ENCODE measurements at regions not wholly inside any gene's neighbourhood (a gene's known extent, or its start where the extent isn't known, plus 50 kb on each side); places are given as distances from the start of the nearest gene placed in this dataset.

- no peaks in the 10 kb centered on the region for H3K36me3 ChIP-seq (replicated peaks in 1 of 2; ENCODE audit: control insufficient read depth in 1 of 2, insufficient read depth in 2 of 2, low read length in 2 of 2)
- no peak overlapping the region for H3K4me2 ChIP-seq (ENCODE audit: low read depth, low read length)
- H3K4me3 ChIP-seq (replicated peaks in 1 of 3; ENCODE audit: insufficient read depth in 1 of 3, low read depth in 2 of 3, low read length in 3 of 3): no peak overlapping the region
- in situ Hi-C loops (cut with HindIII; ENCODE audit: extremely low pct_ligation_motif_present, low pct_unique_long_range_greater_than_20kb): no loop called here
- no peaks in the 10 kb centered on the region for H3K27me3 ChIP-seq (ENCODE audit: control insufficient read depth in 1 of 2, insufficient read depth in 2 of 2, low read length in 2 of 2)
- no peaks in the 10 kb centered on the region for H3K4me1 ChIP-seq (ENCODE audit: insufficient read depth, low read length)
- no peak for TF ChIP-seq NR3C1 (CRISPR knock-in tag; IDR thresholded peaks at IDR 0.05)
- no peak for TF ChIP-seq ZBTB7B (CRISPR knock-in tag; IDR thresholded peaks at IDR 0.05)
- no peak for TF ChIP-seq BRF2 (CRISPR knock-in tag; IDR thresholded peaks at IDR 0.05)
- TF ChIP-seq ZNF761 (CRISPR knock-in tag; conservative IDR thresholded peaks at IDR 0.05): no peak
- TF ChIP-seq ZNF263 (CRISPR knock-in tag; IDR thresholded peaks at IDR 0.05): no peak
- TF ChIP-seq ZBTB43 (CRISPR knock-in tag; conservative IDR thresholded peaks at IDR 0.05): no peak
- no peak for TF ChIP-seq YEATS2 (CRISPR knock-in tag; IDR thresholded peaks at IDR 0.05; ENCODE audit: borderline replicate concordance)
- TF ChIP-seq THRA (CRISPR knock-in tag; IDR thresholded peaks at IDR 0.05; ENCODE audit: borderline replicate concordance): no peak
- no peak for TF ChIP-seq SALL1 (CRISPR knock-in tag; IDR thresholded peaks at IDR 0.05)
- TF ChIP-seq ZNF180 (CRISPR knock-in tag; IDR thresholded peaks at IDR 0.05; ENCODE audit: borderline replicate concordance, low read depth): no peak
- no peak for TF ChIP-seq AHDC1 (CRISPR knock-in tag; IDR thresholded peaks at IDR 0.05; ENCODE audit: borderline replicate concordance)
- no peak for TF ChIP-seq TBX2 (CRISPR knock-in tag; IDR thresholded peaks at IDR 0.05; ENCODE audit: borderline replicate concordance)
- TF ChIP-seq MEIS2 (CRISPR knock-in tag; IDR thresholded peaks at IDR 0.05): no peak
- H3K27ac ChIP-seq (ENCODE audit: extremely low read length, insufficient read depth, low read length): no peak overlapping the region
- H3K79me2 ChIP-seq (ENCODE audit: insufficient read depth, low read length): no peaks in the 10 kb centered on the region
- peaks cover 64% of the 10 kb centered on the region for H3K9me3 ChIP-seq (ENCODE audit: low read length)
- H3K9ac ChIP-seq (ENCODE audit: insufficient read depth, low read depth, low read length): no peak overlapping the region
- CTCF ChIA-PET (ENCODE audit: low intra/inter-chr PET ratio, low total read pairs): no interaction called here
- H4K20me1 ChIP-seq (ENCODE audit: insufficient read depth, low read length): no peaks in the 10 kb centered on the region
- intact Hi-C loops (cut with micrococcal nuclease; ENCODE audit: unreplicated experiment): no loop called here
- BruUV-seq (replicated peaks): no TSS peak
- no peak for ATAC-seq
- POLR2A ChIA-PET: no interaction called here
- FAIRE-seq: no peak
- DNase-seq (ENCODE audit: low spot score): no peak
- H2AFZ ChIP-seq (ENCODE audit: low read length): no peak overlapping the region
- 0% methylated on average over 1 of the region's 1 CpG for WGBS (ENCODE audit: low lambda C conversion rate)
These were observed 1924.1 kb upstream of the WWC1 start for GRCh38 chr5:166367391-166367790.
